CD8-positive, alpha-beta memory T cell (primary cell): ENCODE measurements at regions not wholly inside any gene's neighbourhood (a gene's known extent, or its start where the extent isn't known, plus 50 kb on each side); places are given as distances from the start of the nearest gene placed in this dataset.

ENCODE experiments used
- CTCF ChIA-PET: fragments of 350-600 bp; sonication (Branson Sonifier 250); formaldehyde crosslinking; loops from one replicate; lab custom pipeline; 2021; ENCODE audit warnings: antibody characterized with exemption; lab: Charles Lee
- POLR2A ChIA-PET: fragments of 350-600 bp; sonication (Branson Sonifier 250); formaldehyde crosslinking; loops from one replicate; lab custom pipeline; 2021; ENCODE audit warnings: antibody characterized with exemption; lab: Charles Lee
- DNase-seq, 5 donors: peaks; one replicate each; pipeline versions ENCODE4 v3.0.0 to v3.0.0-alpha.2; 2020 to 2022; ENCODE audit warnings: mixed read lengths in 1 of 5
- H3K27ac ChIP-seq: one replicate; pipeline ENCODE4 v1.7.0; 2013; ENCODE audit warnings: low read depth, mild to moderate bottlenecking, low read length, moderate library complexity
- H3K27me3 ChIP-seq: 2 replicates; pipeline ENCODE4 v1.7.0; 2013; ENCODE audit warnings: low read length, mild to moderate bottlenecking; ENCODE audit not compliant: insufficient read depth, poor library complexity, severe bottlenecking
- H3K36me3 ChIP-seq: 2 replicates; pipeline ENCODE4 v1.7.0; 2013; ENCODE audit warnings: mild to moderate bottlenecking, low read length, moderate library complexity; ENCODE audit not compliant: insufficient read depth
- H3K4me1 ChIP-seq: 2 replicates; pipeline ENCODE4 v1.7.0; 2013; ENCODE audit warnings: mild to moderate bottlenecking, low read length, moderate library complexity; ENCODE audit not compliant: insufficient read depth
- H3K4me3 ChIP-seq: 2 replicates; pipeline ENCODE4 v1.7.0; 2013; ENCODE audit warnings: mild to moderate bottlenecking, low read length
- H3K9me3 ChIP-seq: 2 replicates; pipeline ENCODE4 v1.7.0; 2013; ENCODE audit warnings: mild to moderate bottlenecking, low read length
- H3K27ac Mint-ChIP-seq, 8 donors: one replicate each; pipeline ENCODE4 v1.8.0; 2020 to 2021; ENCODE audit warnings: mixed read lengths in 8 of 8, mild to moderate bottlenecking in 6 of 8, inconsistent platforms in 3 of 8, moderate library complexity in 3 of 8
- H3K27me3 Mint-ChIP-seq, 2 donors: one replicate each; pipeline ENCODE4 v1.8.0; 2020 to 2021; ENCODE audit warnings: mixed read lengths in 2 of 2, mild to moderate bottlenecking in 1 of 2, moderate library complexity in 1 of 2
- H3K36me3 Mint-ChIP-seq, 3 donors: one replicate each; pipeline ENCODE4 v1.8.0; 2020 to 2021; ENCODE audit warnings: mixed read lengths in 3 of 3, inconsistent platforms in 1 of 3, mild to moderate bottlenecking in 1 of 3
- H3K4me1 Mint-ChIP-seq, 3 donors: one replicate each; pipeline ENCODE4 v1.8.0; 2020 to 2021; ENCODE audit warnings: mixed read lengths in 3 of 3, inconsistent platforms in 1 of 3, mild to moderate bottlenecking in 1 of 3
- H3K4me3 Mint-ChIP-seq, 7 donors: one replicate each; pipeline ENCODE4 v1.8.0; 2020 to 2021; ENCODE audit warnings: mixed read lengths in 7 of 7, mild to moderate bottlenecking in 6 of 7, moderate library complexity in 4 of 7, inconsistent platforms in 2 of 7
- H3K9me3 Mint-ChIP-seq, 5 donors: one replicate each; pipeline ENCODE4 v1.8.0; 2020 to 2022; ENCODE audit warnings: mixed read lengths in 5 of 5, mild to moderate bottlenecking in 3 of 5, moderate library complexity in 2 of 5, inconsistent platforms in 1 of 5

DNA sequence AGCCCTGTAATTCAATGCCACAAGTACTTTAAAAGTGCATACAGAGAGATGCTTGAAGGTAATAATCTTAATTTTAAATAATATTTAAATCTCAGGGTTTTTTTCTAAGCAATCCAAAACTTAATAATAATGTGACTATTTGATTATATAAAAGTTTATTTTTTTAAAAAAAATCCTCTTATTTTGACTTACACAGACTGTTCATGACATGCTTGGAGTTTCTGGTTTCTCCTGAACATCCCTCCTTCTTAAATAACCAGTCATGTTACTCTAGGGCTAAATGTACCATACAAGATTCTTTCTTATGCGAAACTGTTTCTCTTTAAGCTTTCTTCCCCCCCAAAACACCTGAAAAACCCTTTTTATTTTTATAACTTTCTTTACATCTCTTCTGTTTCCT, 58.2 kb upstream of the SLC2A13 start:
- Histone ChIP-seq H3K27me3 (no peaks in the 10 kb centered on the region), H3K36me3 (no peaks in the 10 kb centered on the region), H3K27ac (no peak overlapping the region), H3K4me3 (no peak overlapping the region), H3K9me3 (no peaks in the 10 kb centered on the region), H3K4me1 (no peaks in the 10 kb centered on the region)
- Mint-ChIP-seq H3K4me1 (peaks cover 3 to 12% (median 6%) of the 10 kb centered on the region in 3 donors), H3K4me3 (no peak overlapping the region), H3K9me3 (peaks cover 3 to 8% (median 4%) of the 10 kb centered on the region in 5 donors), H3K36me3 (no peaks in the 10 kb centered on the region), H3K27me3 (no peaks in the 10 kb centered on the region), H3K27ac (no peak overlapping the region)
- ChIA-PET POLR2A (no interaction called here), CTCF (no interaction called here)
- DNase-seq: no peak

DNA sequence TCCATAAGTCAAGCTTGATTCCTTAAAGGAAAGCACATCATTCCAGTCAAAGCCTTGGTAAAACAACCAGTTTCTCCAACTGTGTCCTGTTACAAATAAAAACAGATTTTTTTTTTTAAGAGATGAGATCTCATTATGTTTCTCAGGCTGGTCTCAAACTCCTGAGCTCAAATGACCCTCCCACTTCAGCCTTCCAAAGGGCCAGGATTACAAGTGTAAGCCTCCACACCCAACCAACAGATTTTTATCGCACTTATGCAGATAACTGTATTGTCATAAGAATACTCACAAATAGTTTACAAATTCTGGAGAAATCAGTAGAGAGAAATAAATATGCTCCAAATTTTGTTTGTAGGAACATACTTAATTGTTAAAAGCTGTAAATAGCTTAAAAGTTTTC, 56.2 kb upstream of the SLC2A13 start:
- H3K27me3 Mint-ChIP-seq: peaks cover 0 to 10% of the 10 kb centered on the region in 2 donors
- no peak for DNase-seq
- no peaks in the 10 kb centered on the region for H3K4me1 Mint-ChIP-seq
- no peak overlapping the region for H3K4me3 Mint-ChIP-seq
- Histone ChIP-seq H3K27ac (no peak overlapping the region), H3K36me3 (no peaks in the 10 kb centered on the region), H3K9me3 (no peaks in the 10 kb centered on the region), H3K4me3 (no peak overlapping the region), H3K4me1 (no peaks in the 10 kb centered on the region), H3K27me3 (no peaks in the 10 kb centered on the region)
- H3K9me3 Mint-ChIP-seq: peaks cover 3 to 8% (median 4%) of the 10 kb centered on the region in 5 donors
- ChIA-PET POLR2A (no interaction called here), CTCF (no interaction called here)
- no peaks in the 10 kb centered on the region for H3K36me3 Mint-ChIP-seq
- H3K27ac Mint-ChIP-seq: no peak overlapping the region

DNA sequence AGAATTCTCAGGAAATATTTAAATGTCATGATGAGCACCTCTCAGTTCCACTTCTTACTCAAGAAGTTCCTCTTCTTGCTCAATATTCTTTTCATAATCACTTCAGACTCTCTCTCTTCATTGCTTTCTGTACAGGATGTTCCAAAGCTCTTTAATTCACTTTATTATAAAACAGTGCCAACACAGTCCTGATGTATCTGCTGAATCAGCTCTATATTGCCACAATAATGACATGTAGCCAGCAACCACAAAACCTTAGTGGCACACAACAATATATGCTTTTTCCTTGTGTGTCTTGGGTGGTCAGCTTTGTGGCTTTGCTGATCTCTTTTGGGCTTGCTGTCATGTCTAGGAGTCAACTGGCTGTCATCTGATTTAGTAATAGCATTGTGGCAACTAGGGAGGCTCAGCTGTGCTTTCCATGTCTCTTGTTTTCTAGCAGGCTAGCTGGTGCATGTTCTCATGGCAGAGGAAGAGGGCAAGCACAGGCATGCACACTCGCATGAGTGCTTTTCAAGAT, 52.8 kb upstream of the SLC2A13 start:
- H3K36me3 ChIP-seq: no peaks in the 10 kb centered on the region
- no peaks in the 10 kb centered on the region for H3K4me1 ChIP-seq
- H3K9me3 ChIP-seq: no peaks in the 10 kb centered on the region
- Mint-ChIP-seq H3K27ac (no peak overlapping the region), H3K4me3 (no peak overlapping the region), H3K9me3 (peaks cover 3 to 6% (median 4%) of the 10 kb centered on the region in 5 donors), H3K36me3 (no peaks in the 10 kb centered on the region), H3K27me3 (peaks cover 0 to 10% of the 10 kb centered on the region in 2 donors), H3K4me1 (no peaks in the 10 kb centered on the region)
- POLR2A ChIA-PET: no interaction called here
- no peak overlapping the region for H3K27ac ChIP-seq
- CTCF ChIA-PET: no interaction called here
- H3K27me3 ChIP-seq: no peaks in the 10 kb centered on the region
- no peak for DNase-seq
- H3K4me3 ChIP-seq: no peak overlapping the region

DNA sequence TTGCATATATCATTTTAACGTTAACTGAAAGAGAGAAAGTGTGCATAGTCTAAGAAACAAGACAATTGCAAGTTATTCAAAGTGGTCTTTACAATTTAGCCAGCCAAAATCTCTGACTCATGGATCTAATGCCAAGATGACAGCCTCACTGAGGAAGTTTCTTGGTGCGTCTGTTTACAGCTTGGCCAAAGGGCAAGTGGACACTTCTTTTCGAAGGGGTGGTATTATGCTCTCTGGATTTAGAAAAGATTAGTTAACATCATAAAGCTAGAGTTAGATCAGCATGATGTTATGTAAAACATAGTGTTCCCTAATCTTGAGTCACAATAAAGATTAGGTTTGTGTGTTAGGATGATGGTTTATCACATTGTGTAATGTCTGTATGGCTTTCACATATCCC, 51.5 kb upstream of the SLC2A13 start:
- Mint-ChIP-seq H3K36me3 (no peaks in the 10 kb centered on the region), H3K9me3 (peaks cover 0 to 4% (median 3%) of the 10 kb centered on the region in 5 donors), H3K27me3 (peaks cover 0 to 14% of the 10 kb centered on the region in 2 donors), H3K4me3 (no peak overlapping the region), H3K4me1 (no peaks in the 10 kb centered on the region), H3K27ac (no peak overlapping the region)
- H3K9me3 ChIP-seq: no peaks in the 10 kb centered on the region
- no peak overlapping the region for H3K4me3 ChIP-seq
- no peaks in the 10 kb centered on the region for H3K36me3 ChIP-seq
- H3K27me3 ChIP-seq: no peaks in the 10 kb centered on the region
- no peaks in the 10 kb centered on the region for H3K4me1 ChIP-seq
- DNase-seq: no peak
- ChIA-PET CTCF (no interaction called here), POLR2A (no interaction called here)
- H3K27ac ChIP-seq: no peak overlapping the region

DNA sequence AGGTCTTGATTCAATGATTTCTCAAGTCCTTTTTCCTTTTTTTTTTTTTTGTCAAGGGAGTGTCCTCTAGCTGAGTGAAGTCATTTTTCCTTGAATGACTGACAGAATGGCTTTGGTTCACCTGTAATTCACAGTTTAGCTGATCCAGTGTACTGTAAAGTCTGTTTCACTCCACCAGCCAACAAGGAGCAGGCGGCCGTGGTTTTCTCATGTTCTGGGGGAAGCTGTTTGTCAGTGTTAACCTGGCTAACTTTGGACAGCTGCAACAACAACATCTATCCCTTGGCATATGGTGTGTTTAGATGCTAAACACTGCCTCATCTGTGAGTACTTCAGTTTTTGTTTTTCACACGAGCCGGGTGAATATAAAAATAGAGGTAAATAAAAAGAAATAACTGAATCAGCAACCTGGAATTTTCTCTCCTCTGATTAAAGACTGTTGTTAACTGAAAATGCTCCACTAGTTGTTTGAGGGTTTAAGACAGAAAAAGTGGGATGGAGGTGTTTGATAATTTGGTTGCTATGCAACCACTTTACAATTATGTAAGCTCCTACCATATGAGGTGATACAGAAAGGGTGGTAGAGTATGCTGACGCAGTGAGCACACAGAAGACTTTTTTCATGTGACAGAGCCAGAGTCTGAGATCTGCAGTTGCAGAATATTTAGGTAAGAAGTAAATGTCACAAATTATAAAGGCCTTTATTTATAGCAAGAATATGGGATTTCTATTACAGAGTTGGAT, 50.3 kb upstream of the SLC2A13 start:
- H3K4me1 Mint-ChIP-seq: no peaks in the 10 kb centered on the region
- H3K9me3 ChIP-seq: no peaks in the 10 kb centered on the region
- H3K4me3 ChIP-seq: no peak overlapping the region
- no peak for DNase-seq
- no peaks in the 10 kb centered on the region for H3K27me3 ChIP-seq
- H3K9me3 Mint-ChIP-seq: no peaks in the 10 kb centered on the region
- ChIA-PET POLR2A (no interaction called here), CTCF (interaction anchor here (1.1 kb wide), 1 partner anchor 49 kb away, joined by 5 read pairs; no protein-coding TSS in a partner anchor)
- no peak overlapping the region for H3K27ac Mint-ChIP-seq
- no peaks in the 10 kb centered on the region for H3K36me3 Mint-ChIP-seq
- H3K27me3 Mint-ChIP-seq: peaks cover 0 to 14% of the 10 kb centered on the region in 2 donors
- H3K27ac ChIP-seq: no peak overlapping the region
- no peaks in the 10 kb centered on the region for H3K4me1 ChIP-seq
- H3K36me3 ChIP-seq: no peaks in the 10 kb centered on the region
- no peak overlapping the region for H3K4me3 Mint-ChIP-seq
